ENCODE measurements at regions not wholly inside any gene's neighbourhood (a gene's known extent, or its start where the extent isn't known, plus 50 kb on each side); places are given as distances from the start of the nearest gene placed in this dataset.

- intact Hi-C loops (cut with DNase I) = no loop called here
- H3K4me3 ChIP-seq = no peak overlapping the region
- no peak overlapping the region for H3K27ac ChIP-seq
- H3K36me3 ChIP-seq = no peaks in the 10 kb centered on the region
- DNase-seq (no peak), ATAC-seq (no peak)
- no peaks in the 10 kb centered on the region for H3K9me3 ChIP-seq
- TF ChIP-seq, protein P1, sequence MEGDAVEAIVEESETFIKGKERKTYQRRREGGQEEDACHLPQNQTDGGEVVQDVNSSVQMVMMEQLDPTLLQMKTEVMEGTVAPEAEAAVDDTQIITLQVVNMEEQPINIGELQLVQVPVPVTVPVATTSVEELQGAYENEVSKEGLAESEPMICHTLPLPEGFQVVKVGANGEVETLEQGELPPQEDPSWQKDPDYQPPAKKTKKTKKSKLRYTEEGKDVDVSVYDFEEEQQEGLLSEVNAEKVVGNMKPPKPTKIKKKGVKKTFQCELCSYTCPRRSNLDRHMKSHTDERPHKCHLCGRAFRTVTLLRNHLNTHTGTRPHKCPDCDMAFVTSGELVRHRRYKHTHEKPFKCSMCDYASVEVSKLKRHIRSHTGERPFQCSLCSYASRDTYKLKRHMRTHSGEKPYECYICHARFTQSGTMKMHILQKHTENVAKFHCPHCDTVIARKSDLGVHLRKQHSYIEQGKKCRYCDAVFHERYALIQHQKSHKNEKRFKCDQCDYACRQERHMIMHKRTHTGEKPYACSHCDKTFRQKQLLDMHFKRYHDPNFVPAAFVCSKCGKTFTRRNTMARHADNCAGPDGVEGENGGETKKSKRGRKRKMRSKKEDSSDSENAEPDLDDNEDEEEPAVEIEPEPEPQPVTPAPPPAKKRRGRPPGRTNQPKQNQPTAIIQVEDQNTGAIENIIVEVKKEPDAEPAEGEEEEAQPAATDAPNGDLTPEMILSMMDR (IDR thresholded peaks at IDR 0.05) = no peak
- no peaks in the 10 kb centered on the region for H3K4me1 ChIP-seq
- H3K27me3 ChIP-seq = no peaks in the 10 kb centered on the region
These were observed 220.0 kb upstream of the SEMA3C start for GRCh38 chr7:81138870-81139269.

- no peaks in the 10 kb centered on the region for H3K27me3 ChIP-seq
- no peak overlapping the region for H3K4me3 ChIP-seq
- H3K36me3 ChIP-seq = no peaks in the 10 kb centered on the region
- intact Hi-C loops (cut with DNase I) = no loop called here
- no peak for DNase-seq
- H3K9me3 ChIP-seq = no peaks in the 10 kb centered on the region
- ATAC-seq = no peak
- no peak overlapping the region for H3K27ac ChIP-seq
- TF ChIP-seq, protein P1 (IDR thresholded peaks at IDR 0.05) = no peak
- no peaks in the 10 kb centered on the region for H3K4me1 ChIP-seq
These were observed 216.5 kb upstream of the SEMA3C start for GRCh38 chr7:81135324-81135723.

- no peak for DNase-seq
- Histone ChIP-seq H3K27me3 (no peaks in the 10 kb centered on the region), H3K4me1 (no peaks in the 10 kb centered on the region), H3K4me3 (no peak overlapping the region), H3K36me3 (no peaks in the 10 kb centered on the region), H3K27ac (no peak overlapping the region), H3K9me3 (peaks cover 0 to 19% of the 10 kb centered on the region in 2 donors)
- intact Hi-C loops (cut with DNase I) = no loop called here
- TF ChIP-seq, protein P1 (IDR thresholded peaks at IDR 0.05) = no peak
- no peak for ATAC-seq
These were observed 209.2 kb upstream of the SEMA3C start for GRCh38 chr7:81128011-81128410.

- Histone ChIP-seq H3K9me3 (no peaks in the 10 kb centered on the region), H3K27ac (no peak overlapping the region)
These were observed 202.0 kb upstream of the SEMA3C start for GRCh38 chr7:81120803-81121202.

GRCh38 chr7:81120111-81120510, 201.3 kb upstream of the SEMA3C start:
- DNase-seq (no peak), ATAC-seq (no peak)
- no peaks in the 10 kb centered on the region for H3K4me1 ChIP-seq
- H3K27ac ChIP-seq = no peak overlapping the region
- H3K4me3 ChIP-seq = no peak overlapping the region
- intact Hi-C loops (cut with DNase I) = no loop called here
- no peaks in the 10 kb centered on the region for H3K9me3 ChIP-seq
- no peaks in the 10 kb centered on the region for H3K36me3 ChIP-seq
- TF ChIP-seq, protein P1 (IDR thresholded peaks at IDR 0.05) = no peak
- no peaks in the 10 kb centered on the region for H3K27me3 ChIP-seq

More at GRCh38 chr7:81120803-81121202, 202.0 kb upstream of the SEMA3C start:
- intact Hi-C loops (cut with DNase I) = no loop called here
- DNase-seq (no peak), ATAC-seq (no peak)
- H3K36me3 ChIP-seq = no peaks in the 10 kb centered on the region
- H3K27me3 ChIP-seq = no peaks in the 10 kb centered on the region
- no peaks in the 10 kb centered on the region for H3K4me1 ChIP-seq
- H3K4me3 ChIP-seq = no peak overlapping the region
- TF ChIP-seq, protein P1 (IDR thresholded peaks at IDR 0.05) = no peak

All from left lung (tissue), 4 donors.